ENCODE measurements at regions not wholly inside any gene's neighbourhood (a gene's known extent, or its start where the extent isn't known, plus 50 kb on each side); places are given as distances from the start of the nearest gene placed in this dataset.

- TF ChIP-seq CTCF (IDR thresholded peaks at IDR 0.05; ENCODE audit: low read length) (no peak), EZH2 (optimal IDR thresholded peaks at IDR 0.05; ENCODE audit: low read depth, low read length) (no peak)
Observed at GRCh38 chr3:194206320-194206719, 70.4 kb downstream of the HES1 start.
